K562 (cell line): ENCODE measurements at regions not wholly inside any gene's neighbourhood (a gene's known extent, or its start where the extent isn't known, plus 50 kb on each side); places are given as distances from the start of the nearest gene placed in this dataset.

Source experiments
- GATAD2B ChIP-seq: fragments of 450-650 bp; IDR thresholded peaks from 2 replicates; pipeline ENCODE4 v1.6.1; 2017; ENCODE audit warnings: mild to moderate bottlenecking, borderline replicate concordance
- HDAC6 ChIP-seq: IDR thresholded peaks from 2 replicates; pipeline ENCODE4 v1.6.1; 2012; ENCODE audit warnings: low read depth, mild to moderate bottlenecking, control low read depth, inconsistent platforms, low read length, moderate library complexity
- KLF1 ChIP-seq: fragments of 450-650 bp; IDR thresholded peaks from 2 replicates; pipeline ENCODE4 v1.6.1; 2016; ENCODE audit warnings: missing genetic modification characterization, missing compliant biosample characterization
- NCOA1 ChIP-seq: fragments of 450-650 bp; IDR thresholded peaks from 2 replicates; pipeline ENCODE4 v1.6.1; 2016; ENCODE audit warnings: low read depth
- NRF1 ChIP-seq, 2 experiments: fragments of 450-650 bp; IDR thresholded peaks in 1 of 2; conservative IDR thresholded peaks in 1 of 2; 2 replicates each; pipeline ENCODE4 v1.6.1; 2014; ENCODE audit warnings: mild to moderate bottlenecking in 2 of 2
- RAD21 ChIP-seq, 2 experiments: fragments of 250-450 bp in 1 of 2; fragments of 450-650 bp in 1 of 2; sonication (Bioruptor Pico) in 1 of 2; formaldehyde crosslinking in 1 of 2; IDR thresholded peaks in 1 of 2; conservative IDR thresholded peaks in 1 of 2; 2 replicates each; pipeline versions ENCODE4 v1.4.0 to v1.8.0; 2020 to 2022; ENCODE audit warnings: mild to moderate bottlenecking in 2 of 2, moderate library complexity in 1 of 2
- ZSCAN29 ChIP-seq: fragments of 450-650 bp; IDR thresholded peaks from 2 replicates; pipeline ENCODE4 v1.6.1; 2017

DNA sequence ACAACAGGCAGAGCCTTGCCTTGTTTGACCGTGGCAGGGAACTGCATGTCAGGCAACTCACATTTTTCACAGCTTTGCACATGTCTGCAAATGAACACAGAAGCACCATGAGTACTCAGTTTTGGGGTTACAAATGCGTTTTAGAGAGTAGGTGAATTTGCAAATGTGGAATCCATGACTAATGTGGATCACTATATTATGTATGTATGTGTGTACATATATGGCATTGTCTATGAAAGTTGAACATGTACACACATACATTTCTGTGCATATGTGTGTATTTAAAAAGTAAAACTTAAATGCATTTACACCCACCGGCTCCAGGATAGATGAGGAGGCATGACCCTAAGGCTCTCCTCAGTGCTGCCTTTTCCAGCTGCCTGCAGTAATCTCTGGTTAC lies 65.1 kb downstream of the SOWAHC start:
- no peak for TF ChIP-seq KLF1 (tag)
- TF ChIP-seq NCOA1 = no peak
- no peak for TF ChIP-seq GATAD2B
- TF ChIP-seq HDAC6 = no peak
- no peak for TF ChIP-seq NRF1 (conservative IDR thresholded peaks at IDR 0.05 in 1 of 2, IDR thresholded peaks at IDR 0.05 in 1 of 2)
- no peak for TF ChIP-seq RAD21 (CRISPR knock-in tag; conservative IDR thresholded peaks at IDR 0.05 in 1 of 2, IDR thresholded peaks at IDR 0.05 in 1 of 2)
- TF ChIP-seq ZSCAN29 = no peak
